ENCODE measurements at regions not wholly inside any gene's neighbourhood (a gene's known extent, or its start where the extent isn't known, plus 50 kb on each side); places are given as distances from the start of the nearest gene placed in this dataset.

DNA sequence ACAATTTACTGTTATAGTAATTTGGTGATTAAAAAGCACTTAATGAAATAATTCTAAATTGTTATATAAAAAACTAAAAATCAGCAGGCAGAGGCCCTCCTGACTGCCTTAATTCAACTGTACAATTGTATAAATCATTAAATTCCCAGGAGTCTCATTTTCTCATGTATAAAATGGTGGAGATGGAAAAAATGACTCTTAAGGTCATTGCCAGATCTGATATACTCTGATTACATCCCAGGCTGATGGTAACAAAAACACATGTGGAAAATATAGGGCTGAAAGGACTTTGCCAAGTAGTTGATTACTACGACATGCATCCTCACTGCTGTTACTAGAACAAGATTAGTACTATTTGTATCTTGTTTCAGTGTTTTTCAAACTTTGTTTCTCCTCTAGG is 1020.0 kb upstream of the SLC10A2 start:
- TF ChIP-seq POLR2A (IDR thresholded peaks at IDR 0.05; ENCODE audit: extremely low read depth, insufficient read length) (no peak), MYC (IDR thresholded peaks at IDR 0.05; ENCODE audit: low read depth, low read length) (no peak)
- TF ChIP-seq, protein P1, sequence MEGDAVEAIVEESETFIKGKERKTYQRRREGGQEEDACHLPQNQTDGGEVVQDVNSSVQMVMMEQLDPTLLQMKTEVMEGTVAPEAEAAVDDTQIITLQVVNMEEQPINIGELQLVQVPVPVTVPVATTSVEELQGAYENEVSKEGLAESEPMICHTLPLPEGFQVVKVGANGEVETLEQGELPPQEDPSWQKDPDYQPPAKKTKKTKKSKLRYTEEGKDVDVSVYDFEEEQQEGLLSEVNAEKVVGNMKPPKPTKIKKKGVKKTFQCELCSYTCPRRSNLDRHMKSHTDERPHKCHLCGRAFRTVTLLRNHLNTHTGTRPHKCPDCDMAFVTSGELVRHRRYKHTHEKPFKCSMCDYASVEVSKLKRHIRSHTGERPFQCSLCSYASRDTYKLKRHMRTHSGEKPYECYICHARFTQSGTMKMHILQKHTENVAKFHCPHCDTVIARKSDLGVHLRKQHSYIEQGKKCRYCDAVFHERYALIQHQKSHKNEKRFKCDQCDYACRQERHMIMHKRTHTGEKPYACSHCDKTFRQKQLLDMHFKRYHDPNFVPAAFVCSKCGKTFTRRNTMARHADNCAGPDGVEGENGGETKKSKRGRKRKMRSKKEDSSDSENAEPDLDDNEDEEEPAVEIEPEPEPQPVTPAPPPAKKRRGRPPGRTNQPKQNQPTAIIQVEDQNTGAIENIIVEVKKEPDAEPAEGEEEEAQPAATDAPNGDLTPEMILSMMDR (IDR thresholded peaks at IDR 0.05; ENCODE audit: low read depth, low read length), result no peak
- TF ChIP-seq, protein P2, sequence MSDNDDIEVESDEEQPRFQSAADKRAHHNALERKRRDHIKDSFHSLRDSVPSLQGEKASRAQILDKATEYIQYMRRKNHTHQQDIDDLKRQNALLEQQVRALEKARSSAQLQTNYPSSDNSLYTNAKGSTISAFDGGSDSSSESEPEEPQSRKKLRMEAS (IDR thresholded peaks at IDR 0.05; ENCODE audit: low read depth, low read length), result no peak

All from NB4 (cell line).